Daoy (cell line): ENCODE measurements at regions not wholly inside any gene's neighbourhood (a gene's known extent, or its start where the extent isn't known, plus 50 kb on each side); places are given as distances from the start of the nearest gene placed in this dataset.

Experiments used
- DNase-seq: peaks from one replicate; pipeline ENCODE4 v3.0.0-alpha.2; 2015; ENCODE audit warnings: low read depth

- DNase-seq, result peak; percentile 91
These were observed 211.1 kb downstream of the ANKRD60 start for GRCh38 chr20:58017231-58017969.

GRCh38 chr20:58016779-58017178 is 211.7 kb downstream of the ANKRD60 start:
- DNase-seq, result no peak

- DNase-seq, result peak; percentile 62
These were observed 213.7 kb downstream of the ANKRD60 start for GRCh38 chr20:58014628-58015315.

- DNase-seq, result no peak
These were observed 215.5 kb downstream of the ANKRD60 start for GRCh38 chr20:58012731-58013510.

DNA sequence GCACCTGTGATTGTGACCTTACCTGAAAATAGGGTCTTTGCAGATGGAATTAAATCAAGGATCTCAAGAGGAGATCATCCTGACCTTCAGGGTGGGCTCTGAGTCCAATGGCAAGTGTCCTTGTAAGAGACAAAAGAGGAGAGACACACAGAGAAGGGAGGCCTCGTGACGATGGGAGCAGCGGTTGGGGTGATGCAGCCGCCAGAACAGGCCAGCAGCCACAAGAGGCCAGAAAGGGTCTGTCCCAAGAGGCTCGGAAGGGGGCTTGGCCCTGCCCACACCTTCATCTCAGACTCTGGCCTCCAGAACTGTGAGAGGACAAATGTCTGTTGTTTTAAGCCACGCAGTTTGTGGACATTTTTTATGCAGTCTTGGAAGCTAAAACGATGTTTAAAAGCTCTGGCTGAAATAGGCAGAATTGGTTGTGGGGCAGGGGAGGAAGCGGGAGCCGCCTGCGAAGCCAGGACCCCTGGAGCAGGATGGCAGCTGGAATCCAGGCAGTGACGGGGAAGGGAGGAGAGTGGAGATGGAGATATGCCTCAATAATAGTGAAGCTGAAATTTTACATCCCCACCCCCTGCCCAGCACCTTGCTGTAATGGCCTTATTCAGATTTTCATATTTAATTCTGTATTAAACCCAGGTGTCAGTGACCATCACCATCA is 216.4 kb downstream of the ANKRD60 start:
- DNase-seq, result no peak

DNA sequence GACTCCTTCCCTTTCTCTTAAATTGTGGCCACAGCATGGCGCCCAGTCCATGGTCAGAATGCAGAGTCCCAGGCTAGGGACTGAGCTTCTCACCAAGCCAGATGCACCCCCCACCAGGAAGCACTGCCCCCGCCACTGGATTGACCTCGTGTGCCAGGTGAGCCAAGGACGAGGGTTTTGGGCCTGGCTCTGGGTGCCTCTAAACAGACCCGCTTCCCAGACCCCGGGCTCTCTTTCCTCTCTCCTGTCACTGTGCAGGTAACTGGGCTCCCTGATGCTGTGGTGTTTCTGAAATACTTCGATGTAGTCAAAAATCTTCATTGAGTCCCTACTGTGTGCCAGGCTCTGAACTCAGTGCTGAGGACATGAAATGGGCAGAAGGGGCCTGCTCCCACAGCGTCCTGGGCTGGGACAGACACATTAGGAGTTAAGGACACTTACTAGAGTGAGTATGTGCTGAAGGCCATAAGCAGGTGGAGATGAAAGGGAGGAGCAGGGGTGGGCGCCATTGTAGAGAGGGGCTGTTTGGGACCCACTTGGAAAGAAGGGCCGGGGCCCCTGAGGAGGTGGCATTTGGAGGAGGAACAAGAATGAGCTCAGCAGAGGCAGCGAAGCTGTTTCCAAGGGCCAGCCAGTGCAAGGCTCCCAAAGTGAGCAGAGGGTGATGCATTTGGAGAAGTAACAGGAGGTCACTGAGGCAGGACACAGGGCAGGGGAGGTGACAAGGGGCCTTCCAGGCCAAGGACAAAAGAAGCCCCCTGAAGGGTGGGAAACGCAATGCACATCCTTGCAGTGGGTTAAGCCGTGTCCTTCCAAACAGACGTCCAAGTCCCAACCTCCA is 217.1 kb downstream of the ANKRD60 start:
- no peak for DNase-seq

GRCh38 chr20:58010666-58011065 is 217.8 kb downstream of the ANKRD60 start:
- DNase-seq, result no peak

DNA sequence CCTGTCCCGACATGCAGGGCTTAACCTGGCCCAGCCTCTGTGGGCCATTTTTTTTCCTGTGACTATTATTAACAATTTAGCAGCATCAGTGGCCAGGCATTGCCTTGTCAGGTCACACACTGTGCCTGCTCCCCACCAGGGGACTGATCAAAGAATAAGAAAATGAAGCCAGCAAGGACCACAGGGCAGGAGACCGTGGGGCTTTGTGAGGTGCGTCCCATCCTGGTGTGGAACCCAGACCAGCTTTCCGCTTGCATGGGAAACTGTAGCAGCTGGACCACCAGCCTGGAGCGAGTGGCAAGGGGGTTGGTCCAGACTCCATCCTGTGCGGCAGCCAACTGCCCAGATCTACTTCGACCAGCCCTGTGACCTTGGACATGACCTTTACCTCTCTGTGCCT is 218.3 kb downstream of the ANKRD60 start:
- DNase-seq, result no peak

GRCh38 chr20:58008866-58009265 is 219.6 kb downstream of the ANKRD60 start:
- no peak for DNase-seq

DNA sequence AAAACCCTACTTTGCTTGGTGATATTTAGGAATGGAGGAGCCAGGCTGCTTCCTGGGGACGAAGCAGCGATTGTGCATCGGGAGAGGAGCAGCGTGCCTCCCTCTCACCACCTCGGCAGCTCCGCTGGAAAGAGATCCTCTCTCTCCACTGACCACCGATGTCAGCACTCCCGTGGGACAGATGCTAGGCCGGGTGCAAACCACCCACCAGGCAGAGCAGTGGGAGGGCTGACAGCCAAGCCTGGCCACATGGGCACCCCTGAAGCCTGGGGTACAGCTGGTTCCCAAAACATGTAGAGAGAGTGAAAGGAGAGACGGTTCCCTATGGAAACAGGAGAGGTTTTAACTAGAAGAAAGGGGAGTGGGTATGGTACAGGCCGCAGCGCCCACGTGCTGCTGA is 220.0 kb downstream of the ANKRD60 start:
- DNase-seq, result no peak

- no peak for DNase-seq
These were observed 220.5 kb downstream of the ANKRD60 start for GRCh38 chr20:58007947-58008346.

DNA sequence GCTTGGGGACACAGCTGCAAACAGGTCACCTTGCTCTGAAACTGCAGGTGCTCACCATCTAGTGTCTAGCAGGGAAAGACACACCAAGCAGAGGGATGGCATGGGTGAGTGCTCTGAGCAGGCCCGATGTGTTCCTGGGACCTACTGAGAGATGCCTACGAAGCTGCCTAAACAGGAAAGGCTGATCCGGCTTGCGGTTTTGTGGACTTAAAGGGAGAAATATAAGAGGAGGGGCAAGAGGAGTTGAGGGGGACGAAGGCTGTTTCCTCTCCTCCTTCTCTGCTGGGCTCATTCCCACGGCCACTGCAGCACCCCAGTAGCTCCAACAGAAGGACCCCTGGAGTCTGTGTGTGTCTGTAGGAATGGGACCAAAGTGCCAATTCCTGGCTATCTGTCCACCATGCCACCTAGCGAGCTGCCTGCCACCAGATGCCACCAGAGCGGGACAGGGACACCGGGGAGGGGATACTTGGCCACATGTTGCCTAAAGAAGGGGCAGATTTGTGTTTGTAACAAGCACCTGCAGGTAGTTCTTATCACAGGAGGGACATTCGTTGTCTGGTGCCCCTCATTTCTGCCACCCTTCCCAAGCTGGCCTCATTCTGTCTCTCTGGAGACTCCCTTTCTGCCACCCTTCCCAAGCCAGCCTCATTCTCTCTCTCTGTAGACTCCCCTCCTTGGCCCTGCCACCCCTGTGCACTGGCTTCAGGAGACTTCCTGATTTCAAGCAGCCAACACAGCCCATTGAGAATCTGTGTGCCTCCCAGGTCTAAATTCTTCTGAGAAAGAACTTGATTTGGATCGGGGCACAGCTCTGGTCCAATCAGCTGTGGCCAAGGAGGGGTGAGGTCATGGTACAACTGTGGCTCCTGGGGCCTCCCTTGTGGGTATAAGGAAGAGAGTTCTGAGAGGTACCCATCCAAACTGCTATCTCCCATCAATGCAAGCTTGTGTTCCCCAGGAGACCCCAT is 221.8 kb downstream of the ANKRD60 start:
- DNase-seq, result no peak

- DNase-seq, result no peak
These were observed 222.7 kb downstream of the ANKRD60 start for GRCh38 chr20:58005581-58006345.

GRCh38 chr20:58004900-58005299 is 223.6 kb downstream of the ANKRD60 start:
- no peak for DNase-seq

DNA sequence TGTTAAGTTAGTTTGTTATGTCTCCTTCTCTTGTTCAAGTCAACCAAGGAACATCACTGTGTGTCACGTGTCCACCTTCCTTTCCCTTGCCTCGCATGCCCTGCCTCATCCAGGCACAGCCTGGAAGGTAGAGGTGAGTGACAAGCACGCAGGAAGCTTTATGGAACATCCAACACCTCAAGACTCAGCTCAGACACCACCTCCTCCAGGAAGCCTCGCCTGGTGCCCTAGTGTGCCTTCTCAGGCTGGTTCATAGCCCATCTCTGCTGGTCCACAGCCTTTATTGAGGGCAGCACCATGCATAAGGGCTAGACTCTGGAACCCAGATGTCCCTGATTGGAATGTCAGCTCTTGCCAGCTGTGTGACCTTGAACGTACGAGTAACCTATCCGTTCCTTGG is 224.3 kb downstream of the ANKRD60 start:
- no peak for DNase-seq

- no peak for DNase-seq
These were observed 224.9 kb downstream of the ANKRD60 start for GRCh38 chr20:58003525-58003924.

- no peak for DNase-seq
These were observed 225.6 kb downstream of the ANKRD60 start for GRCh38 chr20:58002901-58003300.

- no peak for DNase-seq
These were observed 226.5 kb downstream of the ANKRD60 start for GRCh38 chr20:58001946-58002345.

GRCh38 chr20:58001381-58001780 is 227.1 kb downstream of the ANKRD60 start:
- peak; percentile 25 for DNase-seq
